GM21619 (cell line): ENCODE measurements at regions not wholly inside any gene's neighbourhood (a gene's known extent, or its start where the extent isn't known, plus 50 kb on each side); places are given as distances from the start of the nearest gene placed in this dataset.
"Not testable (repeated sequence)": the region's sequence is repeated elsewhere in the genome, so short reads cannot be mapped to it uniquely, and the experiment has no call there.

Experiments used
- ATAC-seq: cut with Tn5 transposase; IDR thresholded peaks from one replicate; pipeline ENCODE4 v1.9.1; 2021; ENCODE audit not compliant: unreplicated experiment

DNA sequence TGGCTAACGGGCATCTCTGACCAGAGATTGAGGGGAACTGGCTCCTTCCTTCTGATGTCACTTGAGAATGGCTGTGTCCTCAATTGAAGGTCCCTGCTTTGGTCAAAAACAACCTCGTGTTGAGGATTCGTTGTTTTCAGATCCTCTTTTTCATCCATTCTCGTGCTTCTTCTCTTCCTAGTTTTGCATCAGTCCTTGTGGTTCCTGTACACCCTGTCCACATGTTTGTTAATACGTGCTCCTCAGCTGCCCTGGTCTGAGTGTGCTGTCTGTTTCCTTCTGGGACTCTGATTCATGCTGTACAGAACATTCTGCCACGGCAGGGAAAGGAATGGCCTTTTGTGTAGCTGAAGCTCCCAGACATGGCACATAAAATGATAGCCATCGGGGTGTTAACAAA is 863.2 kb upstream of the GOT2 start:
- no peak for ATAC-seq

DNA sequence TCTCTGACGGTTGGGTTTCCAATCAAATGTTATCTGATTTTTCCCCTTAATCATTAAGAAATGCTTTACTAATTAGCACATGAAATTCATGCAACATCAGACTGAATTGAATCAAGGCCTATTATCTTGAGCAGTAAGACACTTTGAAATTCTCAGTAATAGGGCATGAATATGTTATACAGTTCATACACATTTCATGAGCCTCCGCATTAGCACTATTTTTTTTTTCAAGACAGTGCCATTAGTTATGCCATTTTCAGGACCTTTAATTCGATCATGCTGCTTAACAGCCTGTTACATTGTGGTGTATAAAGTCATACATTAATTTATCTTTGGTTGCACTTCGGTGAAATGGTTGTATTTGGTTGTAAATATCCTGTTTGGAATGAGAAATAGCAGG is 862.6 kb upstream of the GOT2 start:
- ATAC-seq: no peak

DNA sequence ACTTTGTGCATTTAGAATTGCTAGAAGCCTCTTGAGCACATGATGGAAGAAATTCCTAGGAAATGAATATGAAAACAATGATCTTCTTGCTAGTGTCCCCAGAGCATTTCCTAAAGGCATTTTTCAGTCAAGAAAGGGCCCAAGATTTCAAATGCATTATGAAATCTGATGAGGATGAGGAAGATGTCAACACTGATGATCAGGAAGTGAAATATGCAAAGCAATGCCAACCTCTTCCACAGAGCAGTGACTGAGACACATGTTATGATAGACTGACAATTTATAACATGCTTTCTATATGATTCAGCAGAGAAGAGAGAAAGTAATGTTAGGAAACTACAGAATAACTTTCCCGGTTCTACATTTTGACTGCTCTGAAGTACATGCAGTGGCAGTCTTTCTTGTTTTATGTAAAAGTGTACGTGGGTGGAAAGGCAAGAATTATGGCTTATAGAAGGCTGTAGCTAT is 859.1 kb upstream of the GOT2 start:
- no peak for ATAC-seq

DNA sequence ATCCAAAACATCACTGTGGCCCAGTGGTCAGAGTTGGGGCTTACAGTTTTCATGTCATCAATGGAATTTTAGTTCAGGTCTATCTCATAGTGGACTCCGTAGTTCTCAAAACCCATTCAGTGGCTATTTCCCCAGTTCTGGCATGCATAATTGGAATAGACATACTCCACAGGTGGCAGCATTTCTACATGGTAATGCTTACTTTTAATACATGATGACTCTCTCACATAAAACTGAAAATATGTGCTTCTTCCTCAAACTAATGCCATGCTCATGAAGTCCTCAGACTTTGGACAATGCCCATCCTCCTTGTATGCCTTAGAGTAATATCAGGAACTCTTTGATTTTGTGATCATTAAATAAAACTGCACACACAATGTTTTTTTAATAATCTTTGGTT is 857.4 kb upstream of the GOT2 start:
- no peak for ATAC-seq

DNA sequence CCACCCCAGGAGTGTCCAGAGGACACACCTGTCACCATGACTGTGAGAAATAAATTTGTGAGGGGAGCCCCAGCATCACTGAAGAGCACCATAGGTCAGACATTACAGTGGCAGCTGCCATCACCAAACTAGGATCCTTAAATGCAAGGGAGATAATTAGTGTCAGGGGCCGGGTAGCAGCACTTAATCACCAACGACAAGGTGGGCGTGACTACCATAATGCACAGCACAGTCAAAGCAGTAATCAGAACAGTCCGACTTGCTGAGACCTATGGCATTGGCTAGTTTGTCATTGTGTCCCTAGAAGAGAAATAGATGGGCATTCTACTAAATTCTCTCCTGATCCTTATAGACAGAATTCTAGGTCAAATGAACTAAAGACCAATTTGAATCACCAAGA is 856.7 kb upstream of the GOT2 start:
- no peak for ATAC-seq

DNA sequence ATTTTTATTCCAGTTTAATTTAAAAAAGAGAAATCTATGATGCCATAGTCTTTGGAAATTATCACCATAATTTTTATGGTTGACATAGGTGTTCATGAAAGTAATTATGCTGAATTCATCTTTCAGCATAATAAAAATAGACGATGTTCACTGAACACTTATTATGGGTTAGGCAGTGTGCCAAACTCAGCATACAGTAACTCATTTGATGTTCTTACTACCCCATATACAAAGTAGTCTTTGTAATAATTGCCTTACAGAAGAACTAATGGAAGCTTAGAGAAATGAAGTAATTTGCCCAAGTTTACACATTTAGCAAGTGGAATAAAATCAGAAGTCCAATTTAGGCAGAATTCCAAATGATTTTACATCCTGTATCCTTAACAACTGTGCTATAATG is 852.2 kb upstream of the GOT2 start:
- ATAC-seq: no peak

DNA sequence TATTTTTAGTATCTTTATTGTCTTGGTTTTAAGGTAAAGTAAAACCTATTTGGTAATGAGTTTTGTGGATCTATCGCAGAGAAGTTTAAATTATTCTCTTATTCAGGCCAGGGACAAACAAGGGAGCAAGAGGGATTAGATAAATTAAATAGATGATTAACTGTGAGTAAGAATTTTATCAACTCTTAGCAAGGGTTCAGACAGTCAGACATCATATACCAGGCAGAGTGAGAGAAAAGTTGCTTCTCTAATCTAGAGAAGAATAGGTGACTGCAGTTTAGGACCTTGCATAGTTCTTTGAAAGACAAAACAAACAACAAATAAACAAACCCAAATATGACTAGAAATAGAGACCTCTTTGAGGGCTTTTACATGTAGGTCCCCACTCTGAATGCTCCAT is 840.2 kb upstream of the GOT2 start:
- ATAC-seq: no peak

DNA sequence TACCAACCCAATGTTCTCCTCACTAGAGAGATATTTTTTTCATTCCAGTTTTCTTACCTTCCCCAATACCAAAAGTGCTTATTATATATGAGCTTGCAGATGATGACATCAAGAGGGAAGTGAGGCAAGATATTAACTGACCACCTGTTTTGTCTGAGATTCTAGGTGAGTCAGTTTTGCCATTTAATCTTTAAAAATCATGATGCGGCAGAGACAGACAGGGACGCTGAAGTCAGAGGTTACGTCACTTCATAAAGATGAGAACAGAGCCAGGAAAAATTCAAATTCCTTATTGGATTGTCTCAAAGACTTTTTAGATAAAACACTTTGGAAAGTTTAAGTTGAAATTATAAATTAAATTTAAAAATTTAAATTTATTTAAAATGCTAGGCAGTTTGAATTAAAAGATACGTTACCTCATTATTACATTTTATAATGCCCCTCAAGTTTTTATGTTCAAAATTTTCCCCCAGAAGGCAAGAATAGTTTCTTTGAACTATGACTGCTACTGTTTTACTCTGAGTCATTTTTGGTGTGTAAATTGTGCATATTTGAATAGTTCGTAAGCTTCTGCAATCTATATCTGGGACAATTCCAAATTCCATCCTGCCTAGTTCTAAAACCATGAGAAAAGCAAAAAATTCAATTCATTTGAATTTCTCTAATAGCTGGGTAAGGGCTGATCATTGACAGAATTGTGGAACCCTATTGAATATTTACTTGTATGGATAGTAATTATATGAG is 839.6 kb upstream of the GOT2 start:
- ATAC-seq: no peak

DNA sequence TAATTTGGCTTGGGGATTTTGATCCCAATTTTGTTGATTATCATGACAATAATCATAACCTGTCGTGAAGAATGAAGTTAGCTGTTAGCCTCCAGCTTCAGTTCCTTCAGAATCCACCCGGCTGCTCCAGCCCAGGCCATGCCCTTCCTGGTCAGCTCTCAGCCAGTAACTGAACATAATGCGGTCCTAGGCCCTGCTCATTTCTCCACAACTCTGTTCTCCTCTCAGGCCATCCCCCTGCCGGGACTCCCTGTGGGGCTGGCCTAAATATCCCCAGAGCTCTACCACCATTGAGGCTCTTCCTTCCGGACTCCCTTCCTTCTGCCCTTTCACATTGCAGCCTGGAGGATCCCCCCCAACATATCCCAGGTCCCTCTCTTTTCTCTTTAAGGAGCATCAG is 833.4 kb upstream of the GOT2 start:
- ATAC-seq: no peak

DNA sequence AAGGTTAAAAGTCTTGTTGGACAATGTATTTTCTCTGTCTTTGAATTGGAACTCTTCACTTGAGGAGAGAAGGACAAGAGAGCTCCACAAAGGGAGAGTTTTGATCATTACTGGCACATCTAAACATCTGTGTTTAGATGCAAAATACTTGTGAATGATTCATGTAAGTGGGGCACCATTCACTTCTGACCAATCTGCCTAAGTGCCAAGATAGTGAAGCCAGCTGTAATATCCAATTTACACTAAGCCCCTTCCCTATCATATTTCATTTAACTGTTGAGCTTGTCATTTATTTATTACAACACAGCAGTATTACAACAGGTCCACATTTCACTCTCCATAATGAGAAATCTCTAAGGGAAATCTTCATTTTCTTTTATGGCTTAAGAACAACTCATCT is 832.3 kb upstream of the GOT2 start:
- no peak for ATAC-seq

DNA sequence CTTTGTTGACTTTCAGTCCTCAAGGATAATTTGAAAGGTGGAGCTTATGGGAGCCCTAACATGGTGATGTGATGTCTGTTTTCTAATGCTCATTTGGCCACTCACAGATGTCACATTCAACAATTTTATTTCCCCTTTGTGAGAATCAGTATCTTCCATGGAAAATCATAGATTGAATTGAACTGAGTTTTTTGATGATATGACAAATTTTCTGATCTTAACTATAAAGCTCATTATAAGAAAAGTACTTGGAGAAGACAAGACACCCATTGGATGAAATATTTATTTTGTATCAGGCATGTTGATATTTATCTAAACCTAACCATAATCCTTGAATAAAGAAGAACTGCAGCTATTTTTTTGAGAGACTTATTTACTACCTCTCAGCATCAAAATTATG is 824.6 kb upstream of the GOT2 start:
- ATAC-seq: no peak

DNA sequence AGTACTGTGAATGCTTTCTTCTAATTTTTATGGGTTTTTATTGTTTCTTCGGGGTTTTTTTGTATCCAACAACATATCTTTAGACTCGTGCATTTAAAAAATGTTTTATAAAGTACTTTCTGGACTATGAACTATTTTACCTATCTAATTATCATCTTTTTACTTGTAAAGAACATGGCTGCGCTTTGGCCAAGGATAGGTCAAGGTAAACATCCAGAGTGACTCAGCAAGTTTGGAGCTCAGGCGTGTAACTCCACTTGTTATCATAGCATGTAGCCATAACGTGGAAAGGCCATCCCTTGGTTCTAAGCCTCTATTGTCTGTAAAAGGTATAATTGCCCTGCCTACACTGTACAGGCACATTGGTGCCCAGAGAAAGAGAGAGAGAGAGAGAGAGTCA is 818.0 kb upstream of the GOT2 start:
- no peak for ATAC-seq

DNA sequence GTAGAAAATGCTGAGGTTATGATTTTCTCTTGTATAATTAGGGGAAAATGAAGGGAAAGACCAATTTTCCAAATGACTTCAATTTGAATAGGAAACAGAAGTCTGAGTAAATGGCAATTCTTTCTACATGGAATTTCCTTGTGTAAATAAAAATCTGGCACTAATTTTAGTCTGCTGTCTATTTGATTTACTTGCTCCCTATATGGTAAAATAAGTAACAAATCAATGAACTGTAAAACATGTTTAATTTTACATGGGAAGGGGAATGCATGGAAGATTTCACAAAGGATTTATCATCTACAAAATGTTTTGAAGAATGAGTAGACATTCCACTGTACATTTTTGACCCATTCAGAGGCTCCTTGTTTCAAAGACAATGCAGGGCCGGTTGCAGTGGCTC is 811.6 kb upstream of the GOT2 start:
- no peak for ATAC-seq

DNA sequence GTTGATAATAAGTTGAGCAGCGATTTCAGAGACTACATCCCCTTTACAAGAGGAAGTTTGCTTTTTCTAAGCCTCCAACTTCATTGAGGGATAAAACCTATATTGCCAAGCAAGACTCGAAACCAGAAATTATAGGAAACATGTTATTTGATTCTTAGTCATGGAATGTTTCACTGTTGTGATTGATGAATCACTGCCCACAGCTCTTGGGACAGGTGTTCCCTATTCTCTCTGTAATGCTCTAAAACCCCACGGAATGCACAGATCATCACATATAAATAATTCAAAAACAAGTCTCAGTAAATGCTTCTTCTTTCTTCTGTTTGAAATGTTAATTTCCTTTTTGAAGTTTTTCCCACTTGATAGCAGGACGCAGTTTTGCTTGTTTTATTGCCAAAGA is 809.5 kb upstream of the GOT2 start:
- ATAC-seq: no peak

DNA sequence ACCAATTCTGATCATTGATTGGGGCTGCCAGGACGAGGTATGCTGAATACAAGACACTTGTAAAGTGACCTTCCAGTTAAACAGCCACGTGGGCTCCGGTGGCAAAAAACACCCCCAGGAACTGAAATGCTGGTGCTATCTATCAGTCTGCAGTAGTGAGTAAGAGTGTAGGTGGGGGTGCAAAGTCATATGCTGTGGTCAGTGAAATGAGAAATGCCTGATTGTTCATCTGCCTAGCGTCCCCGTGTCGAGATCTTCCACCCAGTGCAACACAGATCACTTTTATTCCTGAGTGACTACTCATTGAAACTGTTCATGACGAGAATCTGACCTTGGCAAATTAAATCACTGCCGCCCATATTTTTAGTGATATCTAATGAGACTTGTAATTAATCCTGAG is 806.5 kb upstream of the GOT2 start:
- no peak for ATAC-seq

DNA sequence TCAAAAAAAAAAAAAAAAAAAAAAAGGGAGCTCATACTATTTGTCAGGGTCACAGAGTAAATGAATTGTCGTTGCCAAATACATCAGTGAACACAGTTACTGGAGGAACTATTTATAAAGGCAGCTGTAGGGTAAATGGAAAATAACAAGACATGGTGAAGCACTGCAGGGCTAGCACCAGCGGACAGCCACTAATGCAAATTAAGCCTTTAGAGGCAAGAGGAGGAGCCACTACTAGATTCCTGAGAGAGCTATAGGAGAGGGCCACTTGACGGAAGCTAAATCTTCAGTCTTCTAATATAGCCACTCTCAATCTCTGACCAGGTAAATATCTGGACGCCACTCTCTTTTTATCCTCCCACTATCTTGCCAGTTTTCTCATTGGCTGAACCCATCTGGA is 801.2 kb upstream of the GOT2 start:
- ATAC-seq: no peak

DNA sequence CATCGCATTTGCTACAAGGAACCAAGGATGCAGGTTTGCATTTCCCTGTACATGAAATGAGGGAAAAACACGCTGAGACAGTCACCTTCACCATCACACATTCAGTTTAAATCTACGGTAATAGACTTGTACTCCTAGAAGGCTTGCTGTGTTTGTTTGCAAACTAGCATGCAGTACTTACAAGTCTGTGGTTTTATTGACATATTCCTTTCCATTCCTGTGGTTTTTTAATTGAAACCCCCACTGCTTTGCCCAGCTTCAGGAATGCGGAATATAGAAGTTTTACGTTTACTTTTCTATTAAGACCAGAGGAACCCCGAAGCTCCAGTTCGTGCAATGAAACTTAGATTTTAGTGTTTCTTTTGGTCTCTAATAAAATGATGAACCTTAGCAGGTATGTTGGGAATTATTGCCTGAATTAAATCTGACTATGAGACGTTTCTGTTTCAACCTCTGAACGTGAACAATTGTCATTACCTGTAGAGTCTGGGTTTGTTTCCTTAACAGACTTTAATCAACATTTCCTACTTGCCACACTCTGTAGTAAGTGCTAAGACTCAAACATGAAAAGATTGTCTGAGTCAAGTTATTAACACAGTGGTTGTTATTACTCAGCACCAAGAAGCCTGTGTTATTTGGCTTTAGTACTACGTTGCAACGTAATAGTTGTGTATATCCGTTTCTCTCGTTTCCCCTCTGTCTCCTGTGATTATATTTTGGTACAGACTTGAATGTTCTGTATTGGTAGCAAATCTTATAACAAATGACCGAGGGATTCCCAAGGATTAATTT is 793.3 kb upstream of the GOT2 start:
- no peak for ATAC-seq

DNA sequence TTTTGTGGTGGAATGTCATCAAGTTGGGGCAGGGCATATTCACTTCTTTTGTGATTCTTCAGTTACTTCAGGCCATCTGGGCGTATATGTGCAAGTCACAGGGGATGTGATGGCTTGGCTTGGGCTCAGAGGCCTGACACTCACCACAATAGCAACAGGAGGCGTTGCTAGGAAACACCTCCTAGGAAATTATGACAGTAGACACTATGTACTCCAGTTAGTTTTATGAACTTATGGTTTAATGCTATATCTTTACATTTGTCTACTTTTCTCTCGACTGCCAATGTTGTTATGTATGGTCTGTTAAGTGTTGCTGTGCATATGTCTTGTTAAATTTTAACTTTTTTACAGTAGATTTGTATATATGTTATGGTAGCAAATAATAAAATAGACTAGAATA is 788.7 kb upstream of the GOT2 start:
- ATAC-seq: no peak

DNA sequence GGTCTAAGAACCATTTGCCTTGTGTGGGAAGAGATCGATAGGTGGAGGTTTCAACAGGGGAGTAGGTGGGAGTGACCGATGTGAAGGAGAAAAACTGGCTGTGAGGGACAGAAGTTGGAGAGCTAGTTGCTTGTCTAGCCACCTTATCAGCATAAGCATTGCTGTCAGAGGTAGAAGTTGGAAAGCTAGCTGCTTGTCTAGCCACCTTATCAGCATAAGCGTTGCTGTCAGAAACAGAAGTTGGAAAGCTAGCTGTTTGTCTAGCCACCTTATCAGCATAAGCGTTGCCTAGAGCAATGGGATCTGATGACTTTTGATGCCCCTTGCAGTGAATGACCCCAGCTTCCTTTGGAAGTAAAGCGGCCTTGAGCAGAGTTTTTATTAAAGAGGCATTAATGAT is 784.6 kb upstream of the GOT2 start:
- not testable (repeated sequence) for ATAC-seq

DNA sequence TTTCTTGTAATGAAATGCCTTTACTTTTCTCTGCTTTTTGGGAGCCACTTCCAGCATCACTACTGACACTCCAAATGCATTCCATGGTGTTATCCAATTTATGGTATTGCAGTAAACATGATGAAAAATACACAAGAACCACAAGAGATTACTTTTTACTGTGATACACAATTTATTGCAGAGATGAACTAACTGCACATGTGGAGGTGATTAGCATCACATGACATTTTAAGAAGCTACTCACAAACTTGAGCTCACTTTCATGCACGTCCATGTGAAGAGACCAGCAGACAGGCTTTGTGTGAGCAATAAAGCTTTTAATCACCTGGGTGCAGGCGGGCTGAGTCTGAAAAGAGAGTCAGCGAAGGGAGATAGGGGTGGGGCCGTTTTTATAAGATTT is 780.5 kb upstream of the GOT2 start:
- ATAC-seq: no peak

DNA sequence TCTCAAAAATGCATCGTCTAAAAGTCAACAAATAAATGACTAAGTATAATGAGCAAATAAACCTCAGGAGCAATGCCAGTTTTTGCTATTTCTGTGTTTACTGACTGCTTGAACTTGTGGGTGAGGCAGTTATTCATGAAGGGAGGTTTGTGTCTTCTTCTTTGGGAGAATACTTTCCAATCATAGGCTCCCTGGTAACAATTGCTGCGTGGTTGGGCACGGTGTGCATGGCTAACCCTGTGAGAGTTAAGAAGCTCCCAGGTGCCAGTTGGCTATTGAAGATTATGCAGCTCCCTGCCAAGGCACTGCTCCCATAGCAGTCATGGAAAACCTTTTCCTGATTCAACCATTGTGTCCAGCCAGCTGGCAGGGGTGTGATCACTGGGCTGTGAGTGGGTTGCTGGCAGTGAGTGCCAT is 775.9 kb upstream of the GOT2 start:
- ATAC-seq: no peak

DNA sequence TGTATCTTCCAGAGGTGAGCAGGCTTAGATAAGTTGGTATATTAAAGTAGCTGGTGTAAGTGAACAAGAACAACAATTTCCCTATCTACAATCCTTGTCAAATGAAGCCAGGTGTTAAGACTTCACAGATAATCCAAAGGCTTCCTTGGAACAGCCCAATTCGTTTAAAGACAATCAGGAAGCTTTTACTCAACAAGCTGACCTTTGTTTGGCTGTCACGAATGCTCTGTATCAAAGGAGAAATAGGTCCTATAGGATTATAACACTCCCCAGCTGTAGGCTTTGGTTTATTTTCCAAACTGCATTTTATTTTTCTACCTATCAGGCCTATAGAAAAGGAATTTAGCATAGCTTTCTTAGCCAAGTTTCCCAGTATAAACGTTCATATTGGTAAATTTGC is 766.5 kb upstream of the GOT2 start:
- no peak for ATAC-seq

DNA sequence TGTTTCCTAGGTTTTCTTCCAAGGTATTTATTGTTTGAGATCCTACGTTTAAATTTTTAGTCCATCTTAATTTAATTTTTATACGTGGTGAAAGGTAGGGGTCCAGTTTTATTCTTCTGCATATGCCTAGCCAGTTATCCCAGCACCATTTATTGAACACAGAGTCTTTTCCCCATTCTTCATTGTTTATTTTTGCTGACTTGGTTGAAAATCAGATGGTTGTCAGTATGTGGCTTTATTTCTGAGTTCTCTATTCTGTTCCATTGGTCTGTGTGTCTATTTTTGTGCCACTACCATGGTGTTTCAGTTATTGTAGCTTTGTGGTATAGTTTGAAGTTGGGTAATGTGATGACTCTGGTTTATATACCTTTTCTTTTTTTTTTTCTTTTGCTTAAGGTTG is 753.0 kb upstream of the GOT2 start:
- ATAC-seq: no peak
